Gastrocnemius medialis (tissue), 4 donors: ENCODE measurements at regions not wholly inside any gene's neighbourhood (a gene's known extent, or its start where the extent isn't known, plus 50 kb on each side); places are given as distances from the start of the nearest gene placed in this dataset.

Experiments used
- POLR2A ChIP-seq, 2 donors: fragments of 450-650 bp; IDR thresholded peaks; one replicate each; pipeline ENCODE4 v1.6.1; 2017; ENCODE audit warnings: antibody characterized with exemption in 2 of 2, mild to moderate bottlenecking in 2 of 2, moderate library complexity in 2 of 2
- TF ChIP-seq, protein P1 (sequence below), 5 experiments: fragments of 450-650 bp in 3 of 5; fragments of 200-600 bp in 2 of 5; sonication (generic) in 2 of 5; IDR thresholded peaks in 4 of 5; conservative IDR thresholded peaks in 1 of 5; 1 replicate in 4 of 5; 2 replicates in 1 of 5; pipeline ENCODE4 v1.5.1; 2016 to 2019; ENCODE audit warnings: antibody characterized with exemption in 5 of 5, mild to moderate bottlenecking in 3 of 5, moderate library complexity in 3 of 5

GRCh38 chr14:83575301-83575700 lies 1954.6 kb upstream of the FLRT2 start:
- TF ChIP-seq, protein P1, sequence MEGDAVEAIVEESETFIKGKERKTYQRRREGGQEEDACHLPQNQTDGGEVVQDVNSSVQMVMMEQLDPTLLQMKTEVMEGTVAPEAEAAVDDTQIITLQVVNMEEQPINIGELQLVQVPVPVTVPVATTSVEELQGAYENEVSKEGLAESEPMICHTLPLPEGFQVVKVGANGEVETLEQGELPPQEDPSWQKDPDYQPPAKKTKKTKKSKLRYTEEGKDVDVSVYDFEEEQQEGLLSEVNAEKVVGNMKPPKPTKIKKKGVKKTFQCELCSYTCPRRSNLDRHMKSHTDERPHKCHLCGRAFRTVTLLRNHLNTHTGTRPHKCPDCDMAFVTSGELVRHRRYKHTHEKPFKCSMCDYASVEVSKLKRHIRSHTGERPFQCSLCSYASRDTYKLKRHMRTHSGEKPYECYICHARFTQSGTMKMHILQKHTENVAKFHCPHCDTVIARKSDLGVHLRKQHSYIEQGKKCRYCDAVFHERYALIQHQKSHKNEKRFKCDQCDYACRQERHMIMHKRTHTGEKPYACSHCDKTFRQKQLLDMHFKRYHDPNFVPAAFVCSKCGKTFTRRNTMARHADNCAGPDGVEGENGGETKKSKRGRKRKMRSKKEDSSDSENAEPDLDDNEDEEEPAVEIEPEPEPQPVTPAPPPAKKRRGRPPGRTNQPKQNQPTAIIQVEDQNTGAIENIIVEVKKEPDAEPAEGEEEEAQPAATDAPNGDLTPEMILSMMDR (IDR thresholded peaks at IDR 0.05 in 4 of 5, conservative IDR thresholded peaks at IDR 0.05 in 1 of 5), result no peak
- no peak for TF ChIP-seq POLR2A (IDR thresholded peaks at IDR 0.05)
